ENCODE measurements at regions not wholly inside any gene's neighbourhood (a gene's known extent, or its start where the extent isn't known, plus 50 kb on each side); places are given as distances from the start of the nearest gene placed in this dataset.

DNA sequence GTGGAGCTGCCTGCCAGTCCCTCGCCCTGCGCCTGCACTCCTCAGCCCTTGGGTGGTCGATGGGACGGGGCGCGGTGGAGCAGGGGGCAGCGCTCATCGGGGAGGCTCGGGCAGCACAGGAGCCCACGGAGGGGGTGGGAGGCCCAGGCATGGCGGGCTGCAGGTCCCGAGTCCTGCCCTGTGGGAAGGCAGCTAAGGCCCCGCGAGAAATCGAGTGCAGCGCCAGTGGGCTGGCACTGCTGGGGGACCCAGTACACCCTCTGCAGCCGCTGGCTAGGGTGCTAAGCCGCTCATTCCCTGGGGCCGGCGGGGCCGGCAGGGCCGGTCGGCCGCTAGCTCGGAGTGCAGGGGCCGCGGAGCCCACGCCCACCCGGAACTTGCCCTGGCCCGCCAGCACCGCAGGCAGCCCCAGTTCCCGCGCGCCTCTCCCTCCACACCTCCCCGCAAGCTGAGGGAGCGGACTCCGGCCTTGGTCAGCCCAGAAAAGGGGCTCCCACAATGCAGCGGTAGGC, 565.9 kb upstream of the NRG3 start:
- TF ChIP-seq, protein P1, sequence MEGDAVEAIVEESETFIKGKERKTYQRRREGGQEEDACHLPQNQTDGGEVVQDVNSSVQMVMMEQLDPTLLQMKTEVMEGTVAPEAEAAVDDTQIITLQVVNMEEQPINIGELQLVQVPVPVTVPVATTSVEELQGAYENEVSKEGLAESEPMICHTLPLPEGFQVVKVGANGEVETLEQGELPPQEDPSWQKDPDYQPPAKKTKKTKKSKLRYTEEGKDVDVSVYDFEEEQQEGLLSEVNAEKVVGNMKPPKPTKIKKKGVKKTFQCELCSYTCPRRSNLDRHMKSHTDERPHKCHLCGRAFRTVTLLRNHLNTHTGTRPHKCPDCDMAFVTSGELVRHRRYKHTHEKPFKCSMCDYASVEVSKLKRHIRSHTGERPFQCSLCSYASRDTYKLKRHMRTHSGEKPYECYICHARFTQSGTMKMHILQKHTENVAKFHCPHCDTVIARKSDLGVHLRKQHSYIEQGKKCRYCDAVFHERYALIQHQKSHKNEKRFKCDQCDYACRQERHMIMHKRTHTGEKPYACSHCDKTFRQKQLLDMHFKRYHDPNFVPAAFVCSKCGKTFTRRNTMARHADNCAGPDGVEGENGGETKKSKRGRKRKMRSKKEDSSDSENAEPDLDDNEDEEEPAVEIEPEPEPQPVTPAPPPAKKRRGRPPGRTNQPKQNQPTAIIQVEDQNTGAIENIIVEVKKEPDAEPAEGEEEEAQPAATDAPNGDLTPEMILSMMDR (IDR thresholded peaks at IDR 0.05; ENCODE audit: insufficient read depth, low read length, poor library complexity, severe bottlenecking), result no peak
- TF ChIP-seq EZH2phosphoT487 (conservative IDR thresholded peaks at IDR 0.05; ENCODE audit: low read length), result no peak

Measured in SU-DHL-6 (cell line).